Gastrocnemius medialis (tissue), 4 donors: ENCODE measurements at regions not wholly inside any gene's neighbourhood (a gene's known extent, or its start where the extent isn't known, plus 50 kb on each side); places are given as distances from the start of the nearest gene placed in this dataset.

Experiments used
- ATAC-seq, 2 donors: fragments of 150-250 bp; one replicate each; pipeline ENCODE4 v1.9.1; 2016
- DNase-seq, 2 donors: peaks; one replicate each; pipeline ENCODE4 v3.0.0-alpha.2; 2019
- H3K27ac ChIP-seq, 4 donors: fragments of 200-600 bp; sonication (generic); 1 replicate in 1 of 4; 2 replicates in 3 of 4; pipeline ENCODE4 v1.5.1; 2016 to 2018; ENCODE audit warnings: mild to moderate bottlenecking in 2 of 4, moderate library complexity in 1 of 4
- H3K27me3 ChIP-seq, 3 donors: fragments of 200-600 bp; sonication (generic) in 2 of 3; 1 replicate in 1 of 3; 2 replicates in 2 of 3; pipeline versions ENCODE4 v1.5.1 to v1.6.0; 2016 to 2019; ENCODE audit warnings: mild to moderate bottlenecking in 1 of 3, moderate library complexity in 1 of 3
- H3K36me3 ChIP-seq, 2 donors: fragments of 200-600 bp; sonication (generic) in 1 of 2; one replicate each; pipeline ENCODE4 v1.5.1; 2017 to 2018
- H3K4me1 ChIP-seq, 2 donors: fragments of 200-600 bp; sonication (generic) in 1 of 2; one replicate each; pipeline ENCODE4 v1.5.1; 2016 to 2017; ENCODE audit warnings: mild to moderate bottlenecking in 2 of 2
- H3K4me3 ChIP-seq, 4 donors: fragments of 200-600 bp; sonication (generic) in 3 of 4; 1 replicate in 1 of 4; 2 replicates in 3 of 4; pipeline ENCODE4 v1.5.1; 2016 to 2019; ENCODE audit warnings: mild to moderate bottlenecking in 2 of 4
- H3K9me3 ChIP-seq, 3 donors: fragments of 200-600 bp; sonication (generic) in 2 of 3; 1 replicate in 1 of 3; 2 replicates in 2 of 3; pipeline ENCODE4 v1.5.1; 2016 to 2019
- CTCF ChIP-seq, 5 experiments: fragments of 450-650 bp in 3 of 5; fragments of 200-600 bp in 2 of 5; sonication (generic) in 2 of 5; IDR thresholded peaks in 4 of 5; conservative IDR thresholded peaks in 1 of 5; 1 replicate in 4 of 5; 2 replicates in 1 of 5; pipeline ENCODE4 v1.5.1; 2016 to 2019; ENCODE audit warnings: antibody characterized with exemption in 5 of 5, mild to moderate bottlenecking in 3 of 5, moderate library complexity in 3 of 5
- POLR2A ChIP-seq, 2 donors: fragments of 450-650 bp; IDR thresholded peaks; one replicate each; pipeline ENCODE4 v1.6.1; 2017; ENCODE audit warnings: antibody characterized with exemption in 2 of 2, mild to moderate bottlenecking in 2 of 2, moderate library complexity in 2 of 2
- in situ Hi-C, 4 donors: fragments of 200-750 bp; cut with MboI; loops; one replicate each; pipeline versions ENCODE4 v1.15.0 to v1.8.0; 2017; ENCODE audit warnings: low sequenced_read_pairs in 4 of 4
- intact Hi-C: fragments of 100-400 bp; cut with DNase I; formaldehyde crosslinking; loops from one replicate; pipeline ENCODE4 v1.15.1; 2023; ENCODE audit warnings: low total_unique reads

DNA sequence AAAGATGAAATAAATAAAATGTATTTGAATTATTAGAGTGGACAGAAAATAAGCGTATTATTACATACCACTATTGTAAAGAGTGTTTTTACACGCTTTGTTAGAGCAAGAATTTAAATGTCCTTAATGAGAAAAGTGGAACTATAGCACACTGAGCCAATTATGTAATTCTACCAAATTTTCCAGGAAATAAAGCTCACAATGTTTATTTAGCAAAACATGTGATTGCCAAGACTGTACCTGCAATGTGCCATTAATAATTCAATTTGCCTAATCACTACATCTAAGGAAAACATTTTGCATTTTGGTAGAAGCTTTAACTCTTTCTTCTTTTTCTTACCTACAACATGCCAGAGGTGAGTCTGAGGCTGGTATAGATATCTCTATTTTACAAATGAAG, 58.7 kb upstream of the PHACTR1 start:
- no peak overlapping the region for H3K27ac ChIP-seq
- no peak for ATAC-seq
- H3K36me3 ChIP-seq: no peaks in the 10 kb centered on the region
- TF ChIP-seq CTCF (IDR thresholded peaks at IDR 0.05 in 4 of 5, conservative IDR thresholded peaks at IDR 0.05 in 1 of 5) (no peak), POLR2A (IDR thresholded peaks at IDR 0.05) (no peak)
- H3K9me3 ChIP-seq: no peaks in the 10 kb centered on the region
- H3K4me1 ChIP-seq: no peaks in the 10 kb centered on the region
- in situ Hi-C loops (no loop called here), intact Hi-C loops (no loop called here)
- H3K4me3 ChIP-seq: no peak overlapping the region
- no peak for DNase-seq
- no peaks in the 10 kb centered on the region for H3K27me3 ChIP-seq

DNA sequence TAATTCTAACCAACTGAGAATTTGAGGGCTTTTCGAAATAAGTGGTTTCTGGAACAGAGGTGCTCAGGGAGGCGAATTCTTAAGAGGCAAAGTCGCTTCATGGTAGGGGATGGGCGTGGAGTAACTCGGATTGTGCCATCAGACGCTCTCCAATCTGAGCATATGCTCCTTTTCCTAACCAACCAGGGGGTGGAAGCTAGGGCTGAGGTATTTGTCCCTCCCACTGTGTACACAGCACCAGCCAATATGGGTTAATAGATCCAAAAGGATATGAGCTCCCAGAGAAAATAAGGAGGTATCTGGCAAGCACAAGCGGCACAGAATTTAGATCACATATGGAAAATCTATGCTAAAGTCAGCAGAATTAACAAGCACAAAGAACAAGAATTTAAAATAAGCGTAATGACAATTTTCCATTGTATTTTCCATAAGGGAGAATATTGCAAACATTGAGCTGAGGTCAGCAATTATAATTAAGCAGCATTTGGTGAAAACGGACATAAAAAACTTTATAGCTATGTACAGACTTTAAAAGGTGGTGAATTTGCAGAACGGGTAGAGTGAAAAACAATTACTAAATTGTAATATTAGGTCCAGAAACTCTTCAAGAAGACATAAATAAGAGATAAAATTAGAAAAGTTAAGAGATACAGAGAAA, 55.0 kb upstream of the PHACTR1 start:
- no peak for TF ChIP-seq POLR2A (IDR thresholded peaks at IDR 0.05)
- TF ChIP-seq CTCF (IDR thresholded peaks at IDR 0.05 in 4 of 5, conservative IDR thresholded peaks at IDR 0.05 in 1 of 5): no peak
- Histone ChIP-seq H3K4me3 (no peak overlapping the region), H3K27ac (no peak overlapping the region), H3K27me3 (no peaks in the 10 kb centered on the region), H3K36me3 (no peaks in the 10 kb centered on the region), H3K9me3 (no peaks in the 10 kb centered on the region), H3K4me1 (no peaks in the 10 kb centered on the region)
- in situ Hi-C loops (no loop called here), intact Hi-C loops (no loop called here)
- ATAC-seq (no peak), DNase-seq (no peak)
